ENCODE measurements at regions not wholly inside any gene's neighbourhood (a gene's known extent, or its start where the extent isn't known, plus 50 kb on each side); places are given as distances from the start of the nearest gene placed in this dataset.
"Not testable (repeated sequence)": the region's sequence is repeated elsewhere in the genome, so short reads cannot be mapped to it uniquely, and the experiment has no call there.

DNA sequence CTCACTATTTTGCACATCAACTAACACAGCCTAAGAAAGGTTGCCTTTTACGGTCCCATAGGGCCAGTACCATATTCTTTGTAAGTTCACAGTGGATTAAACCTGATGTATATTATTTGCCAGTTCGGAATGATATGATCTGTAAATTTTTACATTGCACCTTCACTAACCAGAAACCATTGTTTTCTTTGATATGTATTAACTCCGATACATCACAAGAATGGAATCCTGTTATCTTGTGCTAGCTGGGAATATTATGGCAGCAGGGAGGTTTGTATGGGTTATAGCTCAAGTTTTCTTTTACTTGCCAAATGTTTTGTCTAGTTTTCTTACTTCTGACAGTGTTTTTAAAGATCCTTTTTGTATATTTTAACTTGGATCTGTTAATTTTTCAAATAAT lies 51.4 kb upstream of the S1PR1 start:
- no peak for DNase-seq

DNA sequence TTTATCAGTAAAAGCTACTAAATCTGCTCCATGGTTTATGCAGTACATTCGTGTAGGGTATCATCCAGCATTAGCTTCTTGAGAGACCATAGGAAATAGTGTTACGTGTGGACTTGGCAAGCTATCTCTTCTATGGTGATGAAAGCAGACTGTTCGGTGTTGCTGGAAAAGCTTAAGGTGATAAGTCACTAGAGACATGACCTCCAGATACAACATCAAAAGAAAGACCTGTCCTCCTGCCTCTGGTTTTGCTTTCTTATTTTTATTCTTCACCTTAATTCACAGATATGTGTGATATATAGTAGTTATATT lies 53.5 kb upstream of the S1PR1 start:
- DNase-seq, result no peak

DNA sequence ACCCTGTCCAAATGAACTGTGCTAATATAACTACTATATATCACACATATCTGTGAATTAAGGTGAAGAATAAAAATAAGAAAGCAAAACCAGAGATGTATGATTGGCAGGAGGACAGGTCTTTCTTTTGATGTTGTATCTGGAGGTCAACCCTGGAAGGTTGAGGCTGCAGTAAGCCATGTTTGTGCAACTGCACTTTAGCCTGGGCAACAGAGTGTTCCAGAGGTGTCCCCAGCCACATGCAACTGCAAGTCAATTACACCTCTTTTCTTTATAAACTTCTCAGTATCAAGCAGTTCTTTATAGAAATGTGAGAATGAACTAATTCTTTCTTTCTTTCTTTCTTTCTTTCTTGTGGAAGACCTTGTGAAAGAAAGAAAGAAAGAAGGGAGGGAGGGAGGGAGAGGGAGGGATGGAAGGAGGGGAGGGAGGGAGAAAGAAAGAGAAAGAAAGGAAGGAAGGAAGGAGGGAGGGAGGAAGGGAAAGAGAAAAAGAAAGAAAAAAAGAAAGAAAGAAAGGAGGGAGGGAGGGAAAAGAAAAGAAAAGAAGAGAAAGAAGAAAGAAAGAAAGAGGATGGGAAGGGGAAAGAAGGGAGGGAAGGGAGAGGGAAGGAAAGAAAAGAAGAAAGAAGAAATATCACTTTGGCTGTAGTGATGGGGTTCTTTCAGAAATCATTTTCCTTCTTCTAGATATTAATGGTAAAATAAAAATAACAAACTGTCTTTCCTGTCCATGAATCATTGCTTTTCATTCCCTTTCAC lies 54.0 kb upstream of the S1PR1 start:
- no peak for DNase-seq

DNA sequence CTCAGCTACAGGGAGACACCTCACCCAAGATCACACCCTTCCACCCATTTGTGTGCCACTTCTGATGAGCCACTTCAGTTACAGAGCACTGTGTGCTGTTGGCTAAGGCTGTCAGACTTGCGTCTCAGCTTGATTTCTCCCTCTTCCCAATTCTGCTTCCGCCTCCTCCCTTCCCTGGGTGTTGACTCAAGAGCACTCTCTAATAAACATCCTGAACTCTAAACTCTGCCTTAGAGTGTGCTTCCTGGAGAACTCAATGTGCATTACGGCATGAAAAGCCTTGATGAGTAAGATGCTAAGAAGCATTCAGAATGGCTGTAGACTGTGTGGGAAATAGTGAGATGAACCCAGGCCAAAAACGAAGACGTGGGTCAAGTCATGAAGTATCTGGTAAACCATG lies 54.9 kb upstream of the S1PR1 start:
- peak in 1 of 5 donors; percentile 37 for DNase-seq

DNA sequence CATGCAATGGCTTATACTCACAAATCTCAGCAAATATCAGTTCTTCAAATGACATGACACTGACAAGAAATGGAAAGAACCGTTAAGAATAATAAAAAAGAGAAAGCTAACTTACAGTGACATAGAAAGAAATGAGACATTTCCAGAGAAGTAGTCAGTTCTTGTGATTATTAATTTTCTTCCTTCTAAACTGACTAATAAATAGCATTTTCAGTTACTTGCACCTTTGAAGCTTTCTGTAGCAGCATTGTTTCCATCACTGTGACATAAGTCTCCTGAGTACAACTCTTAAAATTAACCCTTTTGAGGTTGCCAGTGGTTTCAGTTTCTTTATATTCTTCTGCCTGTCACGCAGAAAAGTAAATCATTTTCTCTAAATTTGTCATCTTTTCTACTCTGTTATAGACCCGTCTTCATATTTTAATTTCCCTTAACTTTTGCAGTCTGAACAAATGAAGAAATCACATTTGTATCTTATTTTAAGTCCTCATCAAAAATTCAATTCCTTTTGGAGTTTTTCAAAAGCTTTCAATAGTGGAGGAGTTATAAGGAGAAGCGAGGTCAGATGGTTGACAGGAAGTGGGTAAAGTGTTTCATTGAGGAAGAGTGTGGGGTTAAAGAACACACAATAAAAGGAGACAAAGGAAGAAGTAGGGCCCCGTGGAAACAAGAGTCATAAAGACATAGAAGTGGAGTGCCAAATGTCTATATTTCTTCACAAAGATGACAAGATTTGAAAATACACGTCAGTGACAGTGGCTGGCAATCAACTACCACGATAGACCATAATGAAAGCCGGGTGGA lies 57.9 kb upstream of the S1PR1 start:
- DNase-seq, result peak in 1 of 5 donors; percentile 93

DNA sequence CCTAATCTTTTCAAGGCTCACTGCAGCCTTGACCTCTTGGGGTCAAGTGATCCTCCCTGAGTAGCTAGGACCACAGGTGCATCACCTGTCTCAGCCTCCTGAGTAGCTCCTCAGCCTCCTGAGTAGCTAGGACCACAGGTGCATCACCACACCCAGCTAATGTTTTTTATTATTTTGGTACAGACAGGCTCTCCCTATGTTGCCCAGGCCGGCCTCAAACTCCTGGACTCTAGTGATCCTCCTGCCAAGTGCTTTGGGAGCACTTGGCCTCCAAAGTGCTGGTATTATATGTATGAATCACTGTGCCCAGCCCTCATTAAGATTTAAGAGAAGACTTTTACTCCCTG lies 58.5 kb upstream of the S1PR1 start:
- DNase-seq, result no peak

DNA sequence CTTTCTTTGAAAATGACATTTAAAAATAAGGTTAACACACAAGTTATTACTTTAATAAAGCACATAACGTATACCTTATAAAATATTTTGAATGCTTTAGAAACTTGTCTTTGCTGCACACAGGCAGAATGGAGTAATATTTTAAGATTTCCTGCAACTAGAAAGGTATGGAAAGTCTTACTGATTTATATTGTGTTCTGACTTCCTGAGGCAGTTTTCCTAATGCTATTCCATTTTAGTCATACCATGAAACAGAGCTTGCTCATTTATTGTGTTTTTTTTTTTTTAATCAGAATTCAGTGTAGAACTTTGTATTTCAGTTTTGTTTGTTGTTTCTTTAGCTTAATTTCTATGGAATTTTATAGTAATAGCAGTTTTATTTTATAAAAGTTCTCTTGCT lies 60.9 kb upstream of the S1PR1 start:
- DNase-seq, result no peak

DNA sequence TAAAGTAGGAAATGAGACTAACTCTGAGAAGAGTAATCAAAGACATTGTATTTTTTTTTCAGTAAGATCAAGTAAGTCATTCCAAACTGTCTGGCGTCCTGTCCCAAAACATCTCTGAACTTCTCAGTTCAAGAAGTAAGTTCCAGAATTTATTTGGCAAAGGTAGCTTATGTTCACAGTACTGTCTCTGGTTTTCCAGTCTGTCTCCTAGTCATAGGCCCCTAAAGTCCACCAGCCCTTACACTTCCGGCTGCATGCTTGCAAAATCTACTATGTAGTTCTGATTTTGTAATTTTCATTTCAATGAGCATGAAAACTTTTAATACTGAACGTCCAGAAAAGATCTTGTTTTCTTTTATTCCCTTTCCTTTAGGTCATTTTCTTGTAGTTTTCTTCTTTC lies 61.4 kb upstream of the S1PR1 start:
- DNase-seq, result no peak

DNA sequence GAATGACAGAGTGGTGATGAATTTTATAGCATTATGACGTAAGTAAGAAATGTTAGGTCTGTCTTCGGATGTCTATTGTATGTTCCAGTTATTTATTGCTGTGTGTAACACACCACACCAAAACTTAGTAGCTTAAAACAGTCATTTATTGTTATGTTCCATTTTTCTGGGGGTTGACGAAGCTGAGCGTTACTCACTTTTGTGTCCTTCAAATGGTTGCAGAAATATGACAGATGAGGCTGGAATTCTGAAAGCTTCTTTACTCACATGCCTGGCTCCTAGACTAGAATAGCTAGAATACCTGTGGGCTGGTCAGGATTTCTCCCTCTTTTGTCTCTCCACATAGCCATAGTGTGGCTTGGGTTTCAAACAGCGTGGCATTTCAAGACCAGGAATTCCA lies 62.1 kb upstream of the S1PR1 start:
- no peak for DNase-seq

DNA sequence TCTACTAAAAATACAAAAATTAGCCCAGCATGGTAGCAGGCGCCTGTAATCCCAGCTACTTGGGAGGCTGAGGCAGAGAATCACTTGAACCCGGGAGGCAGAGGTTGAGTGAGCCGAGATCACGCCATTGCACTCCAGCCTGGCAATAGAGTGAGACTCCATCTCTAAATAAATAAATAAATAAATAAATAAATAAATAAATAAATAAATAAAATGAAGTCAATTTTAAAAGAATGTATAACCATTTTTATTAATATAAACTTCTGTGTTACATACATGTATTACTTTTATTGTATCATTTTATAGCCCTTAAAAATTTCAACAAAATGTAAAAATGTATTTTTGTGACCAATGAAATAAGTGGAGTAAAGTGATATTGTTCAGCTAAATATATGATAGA lies 62.5 kb upstream of the S1PR1 start:
- not testable (repeated sequence) for DNase-seq

DNA sequence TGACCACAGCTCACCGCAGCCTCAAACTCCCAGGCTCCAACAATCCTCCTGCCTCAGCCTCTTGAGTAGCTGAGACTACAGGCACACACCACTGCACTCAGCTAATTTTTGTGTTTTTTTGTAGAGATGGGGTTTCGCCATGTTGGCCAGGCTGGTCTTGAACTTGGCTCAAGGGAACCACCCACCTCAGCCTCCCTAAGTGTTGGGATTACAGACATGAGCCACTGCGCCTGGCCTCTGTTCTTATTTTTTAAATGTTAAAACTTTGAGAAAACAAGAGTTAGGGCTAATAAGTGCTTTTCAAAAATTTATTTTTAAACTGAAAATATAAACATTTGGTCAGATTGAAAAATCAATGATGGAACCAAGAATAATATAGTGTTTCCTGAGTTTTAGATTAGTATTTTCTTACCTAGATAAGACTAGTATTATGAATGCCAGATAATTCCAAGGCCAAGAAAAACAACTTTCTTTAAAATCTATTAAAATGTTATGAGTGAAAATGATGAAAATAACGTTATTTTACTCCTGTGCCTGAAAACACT lies 66.2 kb upstream of the S1PR1 start:
- no peak for DNase-seq

DNA sequence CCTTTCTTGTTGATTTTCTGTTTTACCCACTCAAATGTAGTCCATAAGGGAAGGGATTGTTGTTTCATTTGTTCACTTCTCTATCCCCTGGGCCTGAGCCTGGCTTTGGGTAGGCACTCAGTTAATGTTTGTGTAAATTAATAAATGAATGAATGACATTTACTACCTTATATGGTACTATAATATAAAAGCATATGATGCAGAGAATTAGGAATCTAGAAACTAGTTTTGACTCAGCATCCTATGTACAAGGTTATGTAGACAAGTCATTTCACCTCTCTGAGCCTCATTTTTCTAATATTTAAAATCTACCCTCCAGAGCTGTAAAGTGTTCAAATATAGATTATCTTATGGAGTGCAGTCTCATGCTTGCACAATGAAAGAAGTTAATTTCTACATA lies 68.9 kb upstream of the S1PR1 start:
- peak in 1 of 5 donors; percentile 68 for DNase-seq

DNA sequence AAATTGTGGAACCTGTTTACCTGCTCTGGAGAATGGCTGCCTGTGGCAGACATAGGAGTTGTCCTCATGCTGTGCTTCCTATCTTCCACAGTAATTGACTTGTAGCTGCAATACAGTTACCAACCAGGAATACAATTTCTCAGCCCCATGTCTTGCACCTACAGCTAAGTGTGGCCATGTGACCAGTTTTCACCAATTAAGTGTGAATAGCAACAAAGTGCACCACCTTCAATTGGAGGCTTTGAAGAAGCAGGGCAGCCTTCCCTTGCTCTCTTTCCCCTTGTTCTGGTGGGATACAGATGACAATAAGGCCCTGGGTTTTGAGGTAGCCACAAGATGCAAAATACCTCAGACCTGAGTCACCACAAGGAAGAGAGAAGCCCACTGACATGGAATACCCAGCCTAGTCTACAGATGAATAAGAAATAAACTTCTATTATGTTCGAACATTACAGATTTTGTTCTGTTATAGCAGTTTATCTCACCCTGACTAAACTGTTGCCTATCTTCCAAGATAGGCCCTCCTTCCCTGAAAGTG lies 70.2 kb upstream of the S1PR1 start:
- DNase-seq, result no peak

DNA sequence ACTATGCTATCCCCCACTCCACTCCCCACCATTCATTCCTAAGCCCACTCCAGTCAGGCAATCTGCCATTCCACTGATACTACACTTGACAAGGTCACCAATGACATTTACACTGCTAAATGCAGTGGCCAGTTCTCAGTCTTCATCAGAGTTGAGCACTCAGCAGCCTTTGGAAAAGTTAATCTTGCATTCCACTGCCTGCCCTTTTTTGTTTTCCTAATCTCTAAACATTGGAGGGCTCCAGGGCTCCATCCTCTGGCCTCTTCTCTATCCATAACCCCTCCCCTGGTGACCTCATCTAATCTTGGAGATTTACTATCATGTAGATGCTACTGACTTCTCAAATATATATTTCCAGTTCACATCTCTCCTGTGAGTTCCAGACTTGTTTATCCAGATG lies 70.9 kb upstream of the S1PR1 start:
- DNase-seq, result no peak

DNA sequence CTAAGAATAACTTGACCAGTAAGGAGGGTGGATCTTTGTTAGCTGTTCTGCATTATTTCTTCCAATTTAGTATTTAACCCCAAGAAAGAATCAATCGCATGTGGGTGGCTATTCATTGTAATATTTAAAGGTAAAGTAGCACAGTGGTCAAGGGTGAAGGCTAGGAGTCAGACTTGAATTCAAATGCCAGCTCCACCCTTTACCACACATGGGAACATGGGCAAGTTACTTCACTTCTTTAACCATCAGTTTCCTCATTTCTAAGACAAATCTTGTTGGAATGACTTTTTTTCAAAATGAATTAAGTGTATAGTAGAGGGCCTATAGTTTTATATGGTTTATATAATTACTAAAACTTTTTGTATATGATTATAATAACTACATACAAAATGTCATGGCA lies 71.3 kb upstream of the S1PR1 start:
- no peak for DNase-seq

DNA sequence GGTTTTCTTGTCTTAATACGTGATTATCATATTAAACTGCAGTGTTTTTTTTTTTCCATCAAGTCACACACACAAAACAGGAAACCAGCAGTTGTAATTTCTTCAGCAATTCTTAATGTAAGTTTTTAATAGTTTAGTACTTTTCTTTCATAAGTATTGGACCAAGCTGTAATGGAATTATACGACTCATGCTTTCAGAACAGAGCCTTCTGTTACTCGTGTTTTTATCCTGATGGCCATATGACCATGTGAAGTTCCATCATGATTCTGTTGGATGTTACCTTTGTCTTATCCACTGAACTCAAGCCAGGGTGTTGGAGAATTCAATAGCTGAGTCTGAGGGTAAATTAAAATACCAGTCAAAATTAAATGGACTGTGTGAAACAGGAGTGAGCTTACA lies 72.0 kb upstream of the S1PR1 start:
- no peak for DNase-seq

DNA sequence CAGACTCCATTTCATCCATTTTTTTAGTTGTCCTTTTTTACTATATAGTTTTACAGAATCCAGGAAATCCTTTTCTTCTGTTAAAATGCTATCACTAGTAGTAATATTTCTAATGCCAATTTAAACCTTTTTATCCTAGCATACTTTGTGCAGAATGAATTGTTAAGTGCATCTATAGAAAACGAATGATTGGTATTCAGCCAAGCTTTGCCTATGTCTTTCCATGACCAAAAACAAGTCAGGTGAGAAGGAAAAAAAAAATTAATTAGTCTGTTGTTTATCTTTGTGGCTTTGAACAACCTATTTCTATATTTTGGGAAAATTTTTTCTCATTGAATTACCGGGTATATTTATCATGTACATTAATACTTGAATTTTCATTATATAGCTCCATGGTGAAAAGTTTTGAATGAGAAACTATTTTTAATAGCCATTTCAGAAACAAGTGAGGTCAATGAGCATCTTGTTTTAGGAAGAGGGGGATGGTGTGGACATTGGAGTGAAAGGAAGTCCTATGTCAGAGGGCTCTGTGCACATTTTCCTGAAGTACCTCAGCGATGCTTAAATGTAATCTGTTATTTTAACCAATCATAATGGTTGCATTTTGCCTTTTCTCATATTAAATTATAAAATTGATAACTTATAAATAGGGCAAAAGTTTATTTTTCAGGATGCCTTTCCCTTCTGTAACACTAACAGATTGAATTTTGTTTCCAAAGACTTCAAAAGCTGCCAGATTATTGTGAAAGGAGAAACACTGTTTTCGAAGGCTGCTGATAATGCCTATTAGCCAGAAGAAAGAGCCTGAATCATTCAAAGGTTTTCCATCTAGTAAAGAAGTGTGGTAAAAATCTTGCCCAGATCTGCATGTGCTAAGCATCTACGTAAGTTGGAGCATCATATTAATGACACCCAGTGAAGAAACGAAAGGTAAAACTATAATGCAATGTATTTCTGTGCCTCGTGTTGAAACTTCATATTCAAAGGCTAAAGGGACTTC lies 73.8 kb upstream of the S1PR1 start:
- DNase-seq, result no peak

DNA sequence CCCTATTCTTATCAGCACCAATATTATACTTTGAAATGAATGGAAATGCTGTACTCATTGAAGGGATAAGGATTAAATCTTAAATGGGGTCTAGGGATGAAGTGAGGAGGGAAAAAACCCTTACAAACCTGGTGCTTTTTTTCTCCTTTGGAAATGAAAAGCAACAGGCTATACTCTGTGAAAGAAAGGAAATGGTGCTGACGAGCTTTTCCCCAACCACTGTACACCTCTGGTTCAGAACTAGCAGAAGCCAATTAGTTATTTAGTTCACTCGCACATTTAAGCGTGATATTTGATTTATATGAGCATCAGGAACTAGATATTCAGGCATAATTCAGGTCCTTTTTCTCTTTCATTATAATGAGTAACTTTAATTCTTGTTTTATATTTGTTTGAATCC lies 74.5 kb upstream of the S1PR1 start:
- no peak for DNase-seq

DNA sequence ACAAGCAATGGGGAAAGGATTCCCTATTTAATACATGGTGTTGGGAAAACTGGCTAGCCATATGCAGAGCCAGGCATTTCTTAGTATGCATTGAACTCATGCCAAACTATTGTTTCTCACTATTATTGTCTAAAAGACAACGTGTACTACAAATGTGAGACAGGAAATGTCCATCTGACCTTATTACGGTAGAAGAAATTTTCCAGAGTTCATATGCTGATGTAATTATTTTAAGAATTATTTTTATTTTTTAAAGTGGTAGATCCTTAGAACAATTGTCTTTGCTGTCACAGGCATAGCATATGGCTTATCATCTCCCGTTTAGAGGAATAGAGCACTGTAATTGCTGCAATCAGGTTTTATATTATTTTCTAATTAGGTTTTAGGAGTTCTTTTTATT lies 75.2 kb upstream of the S1PR1 start:
- DNase-seq, result no peak

DNA sequence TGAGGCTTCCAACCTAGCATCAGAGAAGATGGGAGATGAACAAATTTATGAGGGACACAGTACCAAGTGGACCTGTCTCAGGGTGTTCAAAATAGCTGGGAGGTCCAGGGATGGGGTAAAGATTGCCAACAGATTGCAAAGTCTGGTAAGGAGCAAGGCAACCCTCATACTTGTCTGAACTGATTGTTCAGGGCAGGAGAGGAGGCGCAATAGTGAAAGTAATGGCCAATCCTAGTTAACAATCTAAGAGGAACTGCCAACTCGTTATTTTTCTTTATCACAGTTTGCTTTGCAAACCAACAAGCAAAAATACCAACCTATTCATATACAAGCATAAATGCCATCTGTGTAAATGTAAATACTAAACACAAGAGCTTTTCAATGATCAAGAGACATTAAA lies 78.4 kb upstream of the S1PR1 start:
- no peak for DNase-seq

DNA sequence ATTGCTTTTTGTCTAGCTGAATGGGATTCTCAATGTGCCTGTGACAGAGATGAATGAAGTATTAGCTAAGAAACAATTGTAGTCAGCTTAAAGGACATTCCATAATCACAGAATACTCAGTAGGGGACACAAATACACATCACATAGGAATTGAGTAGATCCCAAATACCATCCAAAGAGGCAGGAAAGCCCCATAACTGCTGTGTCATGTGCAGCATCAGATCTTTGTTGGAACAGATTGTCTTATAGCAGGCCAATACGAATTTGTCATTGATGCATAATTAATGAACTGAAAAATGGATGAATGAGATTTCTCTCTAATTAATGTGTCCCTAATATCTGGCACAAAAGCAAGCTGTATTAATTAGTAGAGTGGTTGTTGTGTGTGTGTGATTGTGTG lies 82.3 kb upstream of the S1PR1 start:
- no peak for DNase-seq

DNA sequence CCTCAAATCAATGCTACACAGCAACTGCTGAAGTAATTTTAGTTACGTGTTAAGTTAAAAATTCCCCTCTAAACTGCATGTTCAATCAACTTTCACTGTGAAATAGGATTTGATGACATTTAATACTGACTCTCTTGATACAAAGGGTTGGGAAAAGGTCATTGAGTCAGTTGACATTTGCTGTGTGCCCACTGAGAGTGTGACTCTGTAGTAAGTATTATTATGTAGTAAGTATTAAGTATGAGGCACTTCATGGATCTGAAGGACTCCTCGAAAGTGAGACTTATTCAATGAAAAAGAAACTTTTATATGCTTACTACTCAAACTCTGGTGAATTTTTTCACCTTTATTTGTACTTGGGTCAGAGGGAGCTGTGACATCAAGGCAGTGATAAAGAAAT lies 83.1 kb upstream of the S1PR1 start:
- no peak for DNase-seq

DNA sequence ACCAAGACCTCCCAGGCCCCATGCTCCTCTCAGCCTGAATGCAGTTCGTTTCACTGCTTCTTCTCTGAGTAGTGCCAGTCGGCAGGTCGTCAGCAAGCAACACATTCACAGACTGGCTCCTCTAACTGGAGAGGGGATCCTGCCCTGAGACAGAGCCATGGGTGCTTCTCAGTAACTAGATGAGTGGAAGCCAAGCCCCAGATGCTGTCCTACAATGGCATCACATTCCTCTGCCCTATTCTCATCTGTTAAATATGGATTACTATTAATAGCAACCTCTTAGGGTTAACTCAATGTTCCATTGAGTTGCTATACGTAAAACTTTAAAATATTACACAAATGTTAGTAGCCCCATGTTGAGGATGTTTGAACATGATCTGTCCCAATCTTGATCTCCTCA lies 84.2 kb upstream of the S1PR1 start:
- DNase-seq, result no peak

Measured in T-helper 1 cell (primary cell).